ENCODE measurements at regions not wholly inside any gene's neighbourhood (a gene's known extent, or its start where the extent isn't known, plus 50 kb on each side); places are given as distances from the start of the nearest gene placed in this dataset.

GRCh38 chr16:17529982-17530760 is 59.4 kb upstream of the XYLT1 start:
- TF ChIP-seq YY1 (IDR thresholded peaks at IDR 0.05; ENCODE audit: insufficient read depth, insufficient read length): no peak
- TF ChIP-seq ZNF274 (IDR thresholded peaks at IDR 0.05; ENCODE audit: low read depth, low read length): no peak
